GM21360 (cell line): ENCODE measurements at regions not wholly inside any gene's neighbourhood (a gene's known extent, or its start where the extent isn't known, plus 50 kb on each side); places are given as distances from the start of the nearest gene placed in this dataset.

Source experiments
- ATAC-seq: cut with Tn5 transposase; IDR thresholded peaks from one replicate; pipeline ENCODE4 v1.9.1; 2021; ENCODE audit warnings: mild to moderate bottlenecking, moderate library complexity; ENCODE audit not compliant: unreplicated experiment

- no peak for ATAC-seq
These were observed 115.1 kb downstream of the CYLD start for GRCh38 chr16:50856991-50857390.

DNA sequence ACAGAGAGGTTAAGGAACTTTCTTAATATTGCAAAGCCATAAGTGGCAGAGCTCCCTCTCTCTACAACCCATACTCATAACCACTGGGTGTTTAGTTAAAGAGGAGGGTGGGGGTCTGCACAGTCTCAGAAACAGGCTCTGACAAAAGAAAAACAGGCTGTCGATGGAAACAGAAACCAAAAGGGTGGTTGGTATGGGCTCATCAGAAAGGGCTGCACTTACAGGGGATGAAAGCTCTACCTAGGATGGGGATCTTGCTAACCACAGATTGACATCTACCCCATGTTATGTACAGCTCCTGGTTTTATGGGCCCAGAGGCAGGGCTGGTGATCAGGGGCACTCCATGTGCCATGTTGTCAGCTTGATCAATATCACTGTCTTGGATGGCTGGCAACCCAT, 111.4 kb downstream of the CYLD start:
- no peak for ATAC-seq
